Stimulated activated CD8-positive, alpha-beta memory T cell treated with anti-CD3 and anti-CD28 coated beads, Interleukin-15, amount 100 ng/mL, for 48 hours (primary cell): ENCODE measurements at regions not wholly inside any gene's neighbourhood (a gene's known extent, or its start where the extent isn't known, plus 50 kb on each side); places are given as distances from the start of the nearest gene placed in this dataset.

ENCODE experiments used
- DNase-seq, 2 donors: peaks; one replicate each; pipeline ENCODE4 v3.0.0-alpha.2; 2020; ENCODE audit warnings: low read depth in 2 of 2

GRCh38 chr11:33557201-33557600 lies 143.4 kb downstream of the C11orf91 start:
- no peak for DNase-seq

- no peak for DNase-seq
Measured at GRCh38 chr11:33554219-33554618, 146.4 kb downstream of the C11orf91 start.

- no peak for DNase-seq
Measured at GRCh38 chr11:33553486-33553885, 147.1 kb downstream of the C11orf91 start.

- DNase-seq = no peak
Measured at GRCh38 chr11:33552756-33553155, 147.9 kb downstream of the C11orf91 start.

- no peak for DNase-seq
Measured at GRCh38 chr11:33551051-33551450, 149.6 kb downstream of the C11orf91 start.

GRCh38 chr11:33549483-33549882 lies 151.1 kb downstream of the C11orf91 start:
- no peak for DNase-seq

- DNase-seq = no peak
Measured at GRCh38 chr11:33545931-33546330, 154.7 kb downstream of the C11orf91 start.

- DNase-seq = no peak
Measured at GRCh38 chr11:33544593-33545373, 155.8 kb downstream of the C11orf91 start.

- no peak for DNase-seq
Measured at GRCh38 chr11:33543823-33544222, 156.8 kb downstream of the C11orf91 start.

- peak in 1 of 2 donors; percentile 13 for DNase-seq
Measured at GRCh38 chr11:33542921-33543320, 157.7 kb downstream of the C11orf91 start.

- no peak for DNase-seq
Measured at GRCh38 chr11:33540946-33541915, 159.4 kb downstream of the C11orf91 start.

- no peak for DNase-seq
Measured at GRCh38 chr11:33540427-33540826, 160.2 kb downstream of the C11orf91 start.

GRCh38 chr11:33539751-33540150 lies 160.9 kb downstream of the C11orf91 start:
- no peak for DNase-seq

GRCh38 chr11:33538726-33539125 lies 161.9 kb downstream of the C11orf91 start:
- no peak for DNase-seq

GRCh38 chr11:33536178-33536577 lies 164.4 kb downstream of the C11orf91 start:
- DNase-seq = no peak

- no peak for DNase-seq
Measured at GRCh38 chr11:33534575-33534974, 166.1 kb downstream of the C11orf91 start.

- no peak for DNase-seq
Measured at GRCh38 chr11:33533386-33534052, 167.1 kb downstream of the C11orf91 start.

GRCh38 chr11:33532720-33533385 lies 167.8 kb downstream of the C11orf91 start:
- DNase-seq = no peak

- no peak for DNase-seq
Measured at GRCh38 chr11:33532257-33532656, 168.4 kb downstream of the C11orf91 start.

- DNase-seq = no peak
Measured at GRCh38 chr11:33531743-33532181, 168.9 kb downstream of the C11orf91 start.

GRCh38 chr11:33530815-33531214 lies 169.8 kb downstream of the C11orf91 start:
- DNase-seq = no peak
